C1 segment of cervical spinal cord (tissue), 14 donors: ENCODE measurements at regions not wholly inside any gene's neighbourhood (a gene's known extent, or its start where the extent isn't known, plus 50 kb on each side); places are given as distances from the start of the nearest gene placed in this dataset.
A peak's percentile ranks its signal among the peaks of the same experiment; 100 is the strongest.

ENCODE experiments used
- DNase-seq, 14 donors: peaks; one replicate each; lab custom pipeline; 2025; lab: John Stamatoyannopoulos, UW

DNA sequence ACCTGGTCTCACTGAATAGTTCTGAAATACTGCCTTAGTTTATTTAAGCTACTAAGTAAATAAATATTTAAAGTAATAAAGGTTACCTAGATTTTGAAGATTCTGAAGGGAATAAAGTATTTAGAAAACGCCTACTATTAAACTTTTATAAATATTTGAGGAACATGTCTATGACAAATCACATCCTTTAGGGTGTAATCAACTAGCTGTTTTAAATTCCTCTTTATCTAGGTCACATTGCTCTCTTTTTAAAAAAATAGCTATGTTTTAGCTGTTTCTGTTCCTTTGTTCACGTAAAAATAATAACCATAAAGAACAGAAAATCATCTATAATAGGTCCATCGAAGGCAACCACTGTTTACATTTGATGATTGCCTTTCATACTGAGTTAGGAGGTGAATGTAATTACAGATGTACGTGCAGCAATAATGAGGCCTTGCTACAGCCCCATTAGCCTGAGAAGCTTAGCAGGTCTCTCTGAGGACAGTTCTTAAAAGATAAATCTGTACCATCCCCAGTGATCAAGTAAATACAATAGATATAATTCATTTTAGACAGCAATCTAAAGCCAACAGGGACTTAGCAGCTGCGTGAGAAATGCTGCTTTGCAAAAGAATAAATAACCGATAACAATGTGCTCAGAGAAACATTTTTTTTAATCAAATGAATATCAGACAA is 449.5 kb downstream of the LIG4 start:
- no peak for DNase-seq

DNA sequence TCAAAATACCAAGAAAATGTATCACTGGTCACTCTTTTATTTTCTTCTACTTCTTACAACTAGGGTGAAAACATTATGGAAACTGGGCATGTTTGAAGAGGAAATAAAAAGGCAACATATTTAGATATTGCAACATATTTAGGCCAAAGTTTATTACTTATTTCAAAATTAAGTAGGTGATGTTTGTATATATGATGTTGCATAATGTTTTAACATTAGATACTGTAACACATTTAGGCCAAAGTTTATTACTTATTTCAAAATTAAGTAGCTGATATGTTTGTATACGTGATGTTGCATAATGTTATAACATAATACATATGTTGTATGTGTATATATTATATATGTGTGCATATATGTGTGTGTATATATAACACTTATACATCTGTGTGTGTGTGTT is 451.3 kb downstream of the LIG4 start:
- DNase-seq = no peak

DNA sequence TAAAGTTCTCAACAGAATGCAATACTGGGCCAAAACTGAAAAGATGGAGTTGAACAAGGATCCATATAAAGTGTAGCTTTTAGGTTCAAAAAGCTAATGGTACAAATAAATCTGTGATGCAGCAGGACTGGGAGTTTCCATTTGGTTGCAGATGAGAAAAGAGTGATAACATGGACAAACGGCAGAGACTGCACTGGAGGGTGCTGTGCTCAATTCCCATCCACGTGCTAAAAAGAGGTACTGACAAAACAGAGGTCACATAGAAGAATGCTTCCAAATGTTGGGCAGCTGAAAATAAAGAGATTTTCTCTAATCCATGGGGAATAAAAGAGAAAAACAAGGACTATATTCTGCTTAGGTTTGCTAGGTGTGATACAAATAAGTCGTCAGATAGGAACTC is 461.6 kb downstream of the LIG4 start:
- DNase-seq = no peak

DNA sequence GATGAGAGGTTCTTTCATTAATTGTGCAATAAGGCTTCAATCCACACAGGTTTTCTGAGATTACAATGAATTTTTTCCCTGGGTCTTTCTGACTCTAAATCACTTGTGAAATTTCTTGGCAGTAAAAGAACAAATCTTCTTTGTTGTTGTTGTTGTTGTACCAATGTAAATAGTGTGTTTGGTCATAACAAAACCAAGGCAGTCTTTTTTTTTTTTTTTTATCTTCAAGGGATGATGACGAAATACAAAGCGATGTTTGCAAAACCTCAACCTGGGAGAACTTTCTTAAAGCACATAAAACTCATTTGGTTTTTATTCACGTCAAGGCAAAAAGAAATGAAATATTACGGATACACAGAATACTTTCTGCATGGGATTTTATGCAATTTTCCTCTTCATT is 462.0 kb downstream of the LIG4 start:
- DNase-seq = no peak

DNA sequence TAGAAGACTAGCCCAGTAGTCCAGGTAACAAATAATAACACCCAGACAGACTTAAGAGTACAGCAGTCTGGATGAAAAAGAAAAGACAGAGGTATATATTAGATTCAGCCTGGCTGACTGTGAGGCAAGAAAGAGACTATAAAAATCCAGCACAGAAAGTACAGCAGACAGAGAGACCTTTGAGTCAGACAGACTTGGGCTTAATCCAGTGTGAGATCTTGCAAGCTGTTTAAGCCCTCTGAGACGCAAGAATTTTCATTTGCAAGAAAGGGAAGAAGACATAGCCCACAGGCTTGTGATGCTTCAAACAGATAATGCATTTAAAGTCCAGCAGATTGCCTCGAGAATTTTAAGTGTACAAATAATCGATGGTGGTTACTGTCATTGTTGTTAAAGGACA is 471.4 kb downstream of the LIG4 start:
- DNase-seq = no peak

DNA sequence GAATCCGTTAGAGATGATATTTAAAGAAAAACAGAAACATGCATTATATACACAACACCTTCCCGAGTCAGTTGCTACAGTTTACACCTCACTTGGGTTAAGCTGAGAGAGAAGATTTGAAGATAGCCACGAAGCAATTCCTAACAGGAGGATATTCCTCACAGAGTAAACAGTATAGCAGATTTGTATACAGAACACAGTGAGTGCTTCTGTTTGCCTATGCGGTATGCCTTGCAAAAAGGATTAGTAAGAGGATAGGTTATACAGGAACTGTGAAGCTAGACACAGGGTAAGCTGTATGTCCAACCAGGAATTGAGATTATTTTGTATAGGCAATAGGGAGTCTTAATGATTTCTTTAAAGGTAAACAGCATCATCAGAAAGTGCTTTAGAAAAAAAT is 471.8 kb downstream of the LIG4 start:
- DNase-seq = no peak

DNA sequence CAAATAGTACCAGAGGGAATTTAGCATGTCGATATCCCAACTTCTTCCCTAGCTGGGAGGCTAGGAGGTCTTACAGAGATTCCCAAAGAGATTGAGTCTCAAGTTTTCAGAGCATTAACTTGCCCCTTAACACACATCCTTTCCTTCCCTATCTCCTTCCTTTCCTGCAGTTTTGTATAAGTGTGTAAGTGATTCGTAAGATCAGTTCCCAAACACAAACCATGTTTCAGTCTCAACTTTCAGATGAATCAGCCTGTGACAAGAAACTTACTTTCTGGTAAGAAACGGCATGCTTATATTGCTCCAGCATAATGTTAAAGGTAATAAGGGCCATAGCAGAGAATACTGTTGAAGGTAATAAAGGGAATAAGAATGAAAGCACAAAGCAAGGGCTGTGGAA is 472.2 kb downstream of the LIG4 start:
- no peak for DNase-seq

DNA sequence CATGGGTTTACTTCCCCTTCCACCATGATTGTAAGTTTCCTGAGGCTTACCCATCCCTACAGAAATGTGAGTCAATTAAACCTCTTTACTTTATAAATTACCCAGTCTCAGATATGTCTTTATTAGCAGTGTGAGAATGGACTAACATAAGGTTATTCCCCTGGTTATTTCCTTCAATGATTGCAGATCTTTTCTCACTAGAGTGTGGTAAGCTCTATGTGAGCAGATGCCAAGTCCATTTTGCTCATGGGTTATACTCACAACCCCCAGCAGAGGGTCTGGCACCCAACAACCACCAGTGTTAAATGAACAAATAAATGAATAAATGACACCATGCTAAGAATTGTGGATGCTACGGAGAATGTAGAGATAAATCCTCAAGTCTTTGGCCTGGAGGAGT is 472.8 kb downstream of the LIG4 start:
- DNase-seq = no peak

DNA sequence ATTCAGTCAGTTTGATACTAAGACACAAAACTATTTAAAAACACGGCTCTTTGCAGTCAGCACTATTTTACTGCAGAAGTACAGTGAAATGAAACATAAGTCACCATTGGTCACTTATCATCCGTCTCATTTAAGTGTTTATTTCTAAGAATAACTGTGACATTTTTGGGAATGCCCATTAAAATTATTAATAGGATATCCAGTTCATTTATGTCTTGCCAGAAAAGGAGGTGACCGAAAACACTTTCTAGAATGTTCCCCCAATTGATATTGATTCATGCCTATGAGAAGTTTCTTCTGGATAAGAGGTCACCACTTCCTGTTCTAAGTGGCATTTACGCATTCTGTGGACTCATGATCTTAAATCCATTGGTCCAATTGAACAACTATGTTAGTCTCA is 477.3 kb downstream of the LIG4 start:
- DNase-seq = no peak

DNA sequence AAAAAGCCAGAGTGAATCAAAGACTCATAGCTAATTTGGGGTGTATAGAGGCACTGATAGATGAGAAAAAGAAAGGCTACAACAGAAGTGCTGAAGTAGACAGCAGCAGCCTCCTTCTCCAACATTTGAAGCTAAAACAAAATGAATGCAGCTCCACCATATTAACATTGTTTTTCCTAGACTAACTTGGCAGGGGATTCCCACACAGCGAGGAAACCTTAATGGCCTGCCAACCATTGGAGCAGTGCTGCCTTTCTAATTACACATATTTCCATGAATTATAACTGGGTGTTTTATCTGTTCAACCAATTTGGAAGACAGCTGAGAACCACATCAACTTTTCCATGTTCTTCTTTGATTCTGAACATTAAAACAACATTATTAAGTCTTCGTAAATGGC is 478.6 kb downstream of the LIG4 start:
- peak in 1 of 14 donors; percentile 10 for DNase-seq

DNA sequence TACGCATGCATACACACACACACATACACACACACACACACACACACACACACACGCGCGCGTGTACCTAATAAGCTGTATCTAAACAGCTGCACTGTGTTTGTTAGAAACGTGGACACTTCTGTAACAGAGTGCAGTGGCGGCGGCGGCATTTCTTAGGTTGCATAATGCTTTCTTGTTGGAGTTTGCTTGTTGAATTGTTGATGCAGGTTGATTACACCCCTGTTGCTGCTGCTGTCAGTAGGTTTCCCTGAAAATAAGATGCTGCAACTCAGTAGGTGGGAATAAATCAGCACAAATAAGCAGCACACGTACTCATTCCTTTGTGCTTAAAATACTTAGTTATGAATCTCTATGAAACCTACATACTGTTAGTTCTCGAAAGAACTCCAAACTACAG is 479.2 kb downstream of the LIG4 start:
- no peak for DNase-seq

DNA sequence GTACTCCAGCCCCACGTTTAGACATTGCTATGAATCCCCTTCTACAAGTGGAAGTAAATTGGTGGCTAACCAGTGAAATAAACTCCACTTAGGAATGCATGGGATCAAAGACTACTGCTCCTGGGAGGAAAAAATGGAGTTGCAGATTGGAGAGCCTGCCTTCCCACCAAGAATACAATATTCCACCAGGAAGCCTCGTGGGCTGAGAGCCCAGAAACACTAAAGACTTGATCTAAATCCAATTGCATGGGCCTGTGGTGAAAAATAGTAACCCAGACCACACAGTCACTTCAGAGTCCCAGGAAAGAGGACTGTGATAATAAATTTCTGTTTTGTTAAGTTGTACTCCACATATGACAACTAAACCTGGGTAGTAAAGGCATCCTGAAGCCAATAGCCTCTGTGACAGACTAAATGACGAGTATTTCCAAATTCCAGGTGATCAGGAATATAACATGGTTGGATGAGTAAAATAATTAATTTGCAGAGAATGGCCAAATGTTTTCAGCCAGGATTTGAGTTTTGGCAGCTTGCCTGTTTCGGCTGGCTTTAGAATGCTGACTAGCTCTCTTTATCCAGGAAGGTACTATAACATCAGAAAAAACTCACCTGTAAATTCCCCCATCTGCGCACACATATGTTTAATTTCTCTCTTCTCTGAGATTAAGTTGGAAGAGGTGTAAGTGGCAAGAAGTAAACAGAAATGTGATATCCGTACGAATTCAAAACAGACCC is 480.3 kb downstream of the LIG4 start:
- peak in 2 of 14 donors; percentile 3 to 76 for DNase-seq

DNA sequence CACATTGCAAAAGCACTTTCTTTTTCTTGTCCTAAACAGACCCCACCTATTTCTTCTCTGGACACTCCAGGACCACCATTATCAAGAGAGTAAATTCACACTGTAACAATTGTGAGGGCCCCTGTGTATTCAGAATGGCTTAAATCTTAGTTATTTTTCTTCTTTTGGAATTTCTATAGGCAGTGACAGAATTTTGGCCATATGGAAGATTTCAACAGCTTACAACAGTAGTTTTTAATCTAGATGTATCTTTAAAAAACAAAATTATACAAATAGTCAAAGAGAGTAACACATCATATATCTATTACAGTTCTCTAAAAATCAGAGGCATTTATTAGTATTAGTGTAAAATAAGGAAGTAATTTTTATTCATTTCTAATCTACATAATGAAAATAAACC is 482.1 kb downstream of the LIG4 start:
- no peak for DNase-seq

DNA sequence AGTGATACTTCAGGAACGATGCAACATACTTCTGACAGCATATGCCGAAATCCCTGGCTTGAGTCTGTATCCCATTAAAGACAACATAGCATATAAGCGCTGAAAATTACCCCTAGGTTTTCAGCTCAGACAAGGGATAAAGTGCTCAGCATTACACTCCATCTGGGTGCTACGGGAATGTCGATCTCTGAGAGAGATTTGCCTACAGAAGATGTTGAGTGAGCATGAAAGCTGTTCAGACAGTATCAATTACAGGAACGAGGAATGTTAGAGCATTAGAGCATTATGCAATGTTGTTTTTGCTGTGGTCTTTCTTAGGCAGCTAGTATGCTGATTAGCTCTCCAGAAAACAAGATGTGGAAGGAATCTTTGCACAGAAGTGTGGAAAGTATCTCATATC is 484.5 kb downstream of the LIG4 start:
- no peak for DNase-seq

DNA sequence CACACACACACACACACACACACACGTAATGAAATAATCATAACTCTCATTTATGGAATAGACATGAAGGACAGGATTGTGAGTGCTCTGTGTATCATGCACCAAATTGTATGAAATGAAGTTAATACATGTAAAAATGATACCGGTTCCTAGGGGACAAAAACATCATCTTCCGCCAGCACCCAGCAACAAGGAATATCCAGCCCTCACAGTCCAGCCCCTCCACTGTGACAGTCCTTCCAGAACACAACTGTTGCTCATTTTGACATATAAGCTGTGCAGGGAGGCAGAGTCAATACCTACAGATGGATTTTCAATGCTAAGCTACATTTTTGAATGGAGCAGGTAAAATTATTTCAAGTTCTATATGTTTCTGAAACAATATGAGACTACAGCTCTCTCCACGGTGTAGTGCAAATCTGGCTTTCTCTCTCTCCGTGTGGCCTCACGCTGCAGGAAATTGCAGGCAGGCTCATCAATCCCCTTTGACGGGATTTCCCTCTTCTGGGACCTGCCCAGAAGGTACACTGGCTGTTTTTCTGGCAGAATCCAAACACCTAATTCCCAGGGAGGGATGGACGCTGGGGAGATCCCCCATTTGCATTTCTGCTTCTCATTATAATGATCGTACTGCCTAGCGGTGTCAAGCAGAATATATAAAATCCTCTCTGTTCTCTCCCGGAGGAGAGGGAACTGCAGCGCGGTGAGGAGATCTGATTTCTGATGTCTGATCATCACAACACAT is 494.0 kb downstream of the LIG4 start:
- no peak for DNase-seq

DNA sequence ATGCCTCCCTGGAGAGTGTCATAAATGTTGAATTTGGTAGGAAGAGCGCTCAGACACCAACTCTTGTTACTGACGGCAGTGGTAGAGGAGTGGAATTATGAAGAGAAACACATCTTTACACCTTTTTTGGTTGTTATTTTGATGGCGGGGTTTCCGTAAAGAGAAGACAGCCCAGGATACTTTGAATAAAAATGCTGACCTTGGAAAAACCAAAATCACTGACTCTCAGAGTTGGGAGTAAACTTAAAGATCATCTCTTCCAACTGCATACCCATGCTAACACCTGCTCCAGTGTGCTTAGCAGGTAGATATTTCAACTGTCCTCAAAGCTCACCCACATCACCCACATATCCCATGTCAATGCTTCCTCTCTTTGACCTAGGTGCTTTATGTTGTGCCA is 498.6 kb downstream of the LIG4 start:
- no peak for DNase-seq

DNA sequence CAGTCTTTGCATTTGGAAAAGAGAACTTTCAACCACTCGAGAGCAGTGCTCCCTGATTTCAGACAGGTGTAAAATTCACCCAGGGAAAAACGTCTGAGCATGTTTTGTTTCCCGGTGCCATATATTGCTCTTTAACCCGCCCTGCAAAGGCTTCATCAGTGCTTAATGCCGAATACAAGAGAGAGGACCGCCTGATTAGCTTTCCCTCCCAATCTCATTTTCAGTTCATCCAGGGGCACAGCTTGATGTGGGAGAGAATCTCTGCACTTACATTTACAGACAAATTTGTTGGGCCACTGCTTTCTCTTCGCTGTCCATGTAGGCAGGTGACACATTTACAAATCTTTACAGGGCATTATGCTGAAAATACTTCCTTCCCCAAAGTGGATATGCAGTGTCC is 499.1 kb downstream of the LIG4 start:
- no peak for DNase-seq

DNA sequence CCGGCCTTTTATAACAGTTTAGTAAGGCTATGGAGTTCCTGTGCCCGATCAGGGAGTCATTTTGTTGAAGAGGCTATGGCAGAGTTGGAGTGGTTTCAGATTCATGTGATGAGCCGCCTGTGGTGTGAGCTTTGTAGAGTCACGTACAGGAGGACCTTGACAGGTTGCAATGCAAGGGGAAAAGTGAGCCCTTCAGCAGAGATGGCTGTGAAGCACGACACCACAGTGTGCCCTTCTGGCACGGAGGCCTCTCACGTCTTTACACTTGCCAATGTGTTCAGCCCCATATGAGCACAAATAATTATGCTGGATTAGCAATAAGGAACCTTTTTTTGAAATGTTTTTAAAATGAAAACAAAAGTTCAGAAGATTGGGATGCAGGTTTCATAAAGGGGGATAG is 499.8 kb downstream of the LIG4 start:
- DNase-seq = peak in 1 of 14 donors; percentile 3

DNA sequence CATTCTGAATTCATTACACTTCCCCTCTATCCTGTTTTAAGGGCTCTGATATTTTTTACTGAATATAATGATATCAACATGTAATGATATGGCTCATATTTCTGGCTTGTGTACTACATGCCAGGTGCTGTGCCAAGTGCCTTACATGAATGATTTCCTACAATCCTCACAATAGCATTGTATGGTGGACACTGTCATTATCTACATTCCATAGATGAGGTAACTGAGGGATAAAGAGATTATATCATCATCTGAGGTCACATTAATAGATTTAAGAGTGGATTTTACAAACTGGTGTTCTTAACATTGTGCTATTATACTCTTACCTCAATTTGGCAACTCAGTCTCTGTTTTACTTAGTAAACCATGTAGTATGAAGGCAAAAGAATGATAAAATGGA is 502.0 kb downstream of the LIG4 start:
- no peak for DNase-seq

DNA sequence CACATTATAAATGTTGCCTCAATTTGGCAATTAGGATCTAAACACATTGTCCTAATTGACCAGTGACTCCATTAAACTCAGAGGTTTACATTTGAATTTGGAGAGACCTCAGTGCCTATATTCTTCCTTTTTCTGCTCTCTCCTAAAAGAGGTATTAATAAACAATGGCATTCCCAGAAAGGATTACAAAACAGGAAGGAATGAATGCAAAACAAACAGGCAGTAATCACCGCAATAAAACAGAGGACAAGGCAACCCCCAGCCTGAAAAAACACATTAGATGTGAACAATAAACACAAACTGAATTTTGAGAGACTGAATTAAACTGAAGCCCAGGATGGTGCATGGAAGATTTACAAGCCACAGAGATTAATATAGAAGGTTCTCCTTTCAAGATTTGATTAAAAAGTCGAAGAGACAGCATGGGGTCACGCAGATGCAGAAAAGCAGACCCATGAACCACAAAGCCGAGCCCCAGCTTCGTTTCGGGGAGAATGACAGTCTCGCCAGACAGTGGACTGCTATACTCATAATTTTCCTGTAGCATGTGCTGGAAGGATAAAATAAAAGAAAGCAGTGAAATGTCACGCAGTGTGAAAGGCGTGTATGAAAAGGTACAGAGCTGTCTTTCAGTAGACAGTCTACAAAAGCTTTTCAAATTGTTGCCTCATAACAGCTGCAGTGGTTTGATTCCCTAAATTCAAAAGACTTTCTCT is 503.0 kb downstream of the LIG4 start:
- no peak for DNase-seq

DNA sequence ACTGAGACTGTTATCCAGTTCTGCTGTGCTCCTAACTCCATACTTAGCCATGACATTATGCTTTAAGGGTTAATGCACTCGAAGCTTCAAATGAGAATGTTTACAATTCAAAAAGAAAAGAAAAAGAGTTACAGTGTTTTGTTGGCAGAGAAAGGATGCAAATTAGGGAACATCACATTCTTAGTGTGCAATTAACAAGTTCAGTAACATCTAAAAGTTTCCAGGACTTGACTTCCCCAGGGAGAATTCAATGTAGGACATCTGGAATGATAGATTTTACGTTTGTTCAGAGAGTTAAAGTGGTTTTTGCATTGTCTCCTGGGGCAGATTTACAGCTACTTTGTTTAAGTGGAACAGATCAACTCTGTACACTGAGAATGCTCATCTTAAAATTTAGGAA is 525.2 kb downstream of the LIG4 start:
- DNase-seq = no peak

DNA sequence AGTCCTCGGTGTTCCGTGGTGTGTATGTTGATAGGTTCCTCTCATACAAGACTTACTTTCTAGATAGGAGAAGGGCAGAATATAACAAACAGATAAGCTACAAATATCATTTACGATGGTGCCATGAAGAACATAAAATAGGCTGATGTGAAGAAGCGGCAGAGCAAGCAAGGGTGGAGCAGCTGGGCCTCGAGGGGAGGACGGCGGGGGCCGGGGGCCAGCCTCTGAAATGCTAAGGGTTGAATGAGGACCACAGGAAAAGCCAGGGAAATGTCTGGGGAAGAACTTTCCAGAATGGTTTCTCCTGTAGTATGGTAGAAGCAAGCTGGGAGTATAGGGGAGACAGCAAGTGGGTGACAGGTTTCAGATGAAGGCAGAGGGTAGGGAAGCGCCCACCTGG is 529.5 kb downstream of the LIG4 start:
- DNase-seq = no peak
